WTC11 (cell line): ENCODE measurements at regions not wholly inside any gene's neighbourhood (a gene's known extent, or its start where the extent isn't known, plus 50 kb on each side); places are given as distances from the start of the nearest gene placed in this dataset.

ENCODE experiments used
- ATAC-seq: fragments of 200-7000 bp; cut with Tn5 transposase; 2 replicates; pipeline ENCODE4 v1.10.0; 2021; ENCODE audit warnings: mild to moderate bottlenecking, moderate library complexity
- CTCF ChIA-PET: fragments of 300-600 bp; sonication (Branson Sonifier 250); formaldehyde crosslinking; loops from one replicate; lab custom pipeline; 2021; ENCODE audit warnings: antibody characterized with exemption; lab: Charles Lee
- POLR2A ChIA-PET: fragments of 350-600 bp; sonication (Branson Sonifier 250); formaldehyde crosslinking; loops from one replicate; lab custom pipeline; 2021; ENCODE audit warnings: antibody characterized with exemption; lab: Charles Lee
- DNase-seq: peaks from one replicate; pipeline ENCODE4 v3.0.0; 2021; ENCODE audit warnings: low spot score
- H3K27ac Mint-ChIP-seq: 2 replicates; pipeline ENCODE4 v1.8.0; 2021; ENCODE audit warnings: mixed read lengths
- H3K27me3 Mint-ChIP-seq: 2 replicates; pipeline ENCODE4 v1.8.0; 2021; ENCODE audit warnings: low read depth, mild to moderate bottlenecking, moderate library complexity, mixed read lengths
- H3K36me3 Mint-ChIP-seq: 2 replicates; pipeline ENCODE4 v1.8.0; 2021; ENCODE audit warnings: mixed read lengths
- H3K4me1 Mint-ChIP-seq: 2 replicates; pipeline ENCODE4 v1.8.0; 2022; ENCODE audit warnings: mixed read lengths
- H3K4me3 Mint-ChIP-seq: 2 replicates; pipeline ENCODE4 v1.8.0; 2021; ENCODE audit warnings: mild to moderate bottlenecking, moderate library complexity, mixed read lengths
- H3K9me3 Mint-ChIP-seq: 2 replicates; pipeline ENCODE4 v1.8.0; 2021; ENCODE audit warnings: mixed read lengths
- ARID4B ChIP-seq: sonication (generic); formaldehyde crosslinking; IDR thresholded peaks from 2 replicates; pipeline ENCODE4 v1.8.0; 2023; ENCODE audit warnings: missing genetic modification reagents, mild to moderate bottlenecking, borderline replicate concordance
- CBFB ChIP-seq: sonication (generic); formaldehyde crosslinking; IDR thresholded peaks from 2 replicates; pipeline ENCODE4 v1.8.1; 2022; ENCODE audit warnings: mild to moderate bottlenecking, low read depth, missing genetic modification reagents
- CREB1 ChIP-seq: sonication (generic); formaldehyde crosslinking; IDR thresholded peaks from 2 replicates; pipeline ENCODE4 v1.8.0; 2023; ENCODE audit warnings: mild to moderate bottlenecking, missing genetic modification reagents
- CTCF ChIP-seq: fragments of 200-600 bp; IDR thresholded peaks from 2 replicates; pipeline ENCODE4 v1.8.0; 2022; ENCODE audit warnings: antibody characterized with exemption
- ESRRA ChIP-seq: sonication (generic); formaldehyde crosslinking; IDR thresholded peaks from 2 replicates; pipeline ENCODE4 v1.8.1; 2022; ENCODE audit warnings: mild to moderate bottlenecking, missing genetic modification reagents, borderline replicate concordance
- FOXK1 ChIP-seq: sonication (generic); formaldehyde crosslinking; IDR thresholded peaks from 2 replicates; pipeline ENCODE4 v1.8.0; 2022; ENCODE audit warnings: mild to moderate bottlenecking, moderate library complexity, missing genetic modification reagents
- IRF1 ChIP-seq: sonication (generic); formaldehyde crosslinking; IDR thresholded peaks from 2 replicates; pipeline ENCODE4 v1.8.0; 2023; ENCODE audit warnings: missing genetic modification reagents
- NFATC4 ChIP-seq: fragments of 250-450 bp; sonication (Bioruptor Pico); IDR thresholded peaks from 2 replicates; pipeline ENCODE4 v1.9.0; 2021; ENCODE audit warnings: mild to moderate bottlenecking
- NFYB ChIP-seq: sonication (generic); formaldehyde crosslinking; conservative IDR thresholded peaks from 2 replicates; pipeline ENCODE4 v1.8.0; 2022; ENCODE audit warnings: low read depth, missing genetic modification reagents
- RELA ChIP-seq: sonication (generic); formaldehyde crosslinking; IDR thresholded peaks from 2 replicates; pipeline ENCODE4 v1.8.1; 2022; ENCODE audit warnings: missing genetic modification reagents, mild to moderate bottlenecking, borderline replicate concordance
- SMAD4 ChIP-seq: sonication (generic); formaldehyde crosslinking; IDR thresholded peaks from 2 replicates; pipeline ENCODE4 v1.8.0; 2022; ENCODE audit warnings: mild to moderate bottlenecking, missing genetic modification reagents
- TEAD1 ChIP-seq: sonication (generic); formaldehyde crosslinking; IDR thresholded peaks from 2 replicates; pipeline ENCODE4 v1.8.0; 2022; ENCODE audit warnings: mild to moderate bottlenecking, missing genetic modification reagents
- TEAD4 ChIP-seq: sonication (generic); formaldehyde crosslinking; IDR thresholded peaks from 2 replicates; pipeline ENCODE4 v1.8.0; 2022; ENCODE audit warnings: mild to moderate bottlenecking, missing genetic modification reagents
- TP53 ChIP-seq: sonication (generic); formaldehyde crosslinking; IDR thresholded peaks from 2 replicates; pipeline ENCODE4 v1.8.1; 2023; ENCODE audit warnings: mild to moderate bottlenecking, missing genetic modification reagents
- ZNF219 ChIP-seq: sonication (generic); formaldehyde crosslinking; IDR thresholded peaks from 2 replicates; pipeline ENCODE4 v1.8.0; 2023; ENCODE audit warnings: missing genetic modification reagents, mild to moderate bottlenecking, borderline replicate concordance
- ZNF396 ChIP-seq: fragments of 250-450 bp; sonication (Bioruptor Pico); IDR thresholded peaks from 2 replicates; pipeline ENCODE4 v1.8.0; 2021; ENCODE audit warnings: mild to moderate bottlenecking, moderate library complexity, borderline replicate concordance
- ZNF423 ChIP-seq: fragments of 250-450 bp; sonication (Bioruptor Pico); IDR thresholded peaks from 2 replicates; pipeline ENCODE4 v2.1.2; 2022; ENCODE audit warnings: mild to moderate bottlenecking, moderate library complexity
- ZNF532 ChIP-seq: fragments of 250-450 bp; sonication (Bioruptor Pico); IDR thresholded peaks from 2 replicates; pipeline ENCODE4 v1.9.0; 2021; ENCODE audit warnings: mild to moderate bottlenecking, borderline replicate concordance
- TF ChIP-seq, protein P1 (sequence below): fragments of 250-450 bp; sonication (Bioruptor Pico); IDR thresholded peaks from 2 replicates; pipeline ENCODE4 v1.9.0; 2021; ENCODE audit warnings: moderate library complexity, mild to moderate bottlenecking, inconsistent platforms, borderline replicate concordance
- TF ChIP-seq, protein P2 (sequence below): fragments of 250-450 bp; sonication (Bioruptor Pico); IDR thresholded peaks from 2 replicates; pipeline ENCODE4 v1.9.0; 2021; ENCODE audit warnings: mild to moderate bottlenecking

GRCh38 chr9:7387840-7388239 lies 411.7 kb downstream of the DMAC1 start:
- ATAC-seq (no peak), DNase-seq (no peak)
- TF ChIP-seq ARID4B (CRISPR knock-in tag) = no peak
- TF ChIP-seq, protein P1, sequence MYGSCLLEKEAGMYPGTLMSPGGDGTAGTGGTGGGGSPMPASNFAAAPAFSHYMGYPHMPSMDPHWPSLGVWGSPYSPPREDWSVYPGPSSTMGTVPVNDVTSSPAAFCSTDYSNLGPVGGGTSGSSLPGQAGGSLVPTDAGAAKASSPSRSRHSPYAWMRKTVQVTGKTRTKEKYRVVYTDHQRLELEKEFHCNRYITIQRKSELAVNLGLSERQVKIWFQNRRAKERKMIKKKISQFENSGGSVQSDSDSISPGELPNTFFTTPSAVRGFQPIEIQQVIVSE (CRISPR knock-in tag) = 0 out of 2 replicates have a peak, but pooled peaks have one; percentile 3
- H3K4me3 Mint-ChIP-seq = no peak overlapping the region
- H3K27ac Mint-ChIP-seq = no peak overlapping the region
- ChIA-PET CTCF (interaction anchor here (2.0 kb wide), 1 partner anchor 27 kb away, joined by 8 read pairs; no protein-coding TSS in a partner anchor), POLR2A (no interaction called here)
- H3K9me3 Mint-ChIP-seq = no peaks in the 10 kb centered on the region
- H3K36me3 Mint-ChIP-seq = no peaks in the 10 kb centered on the region
- no peaks in the 10 kb centered on the region for H3K27me3 Mint-ChIP-seq
- no peaks in the 10 kb centered on the region for H3K4me1 Mint-ChIP-seq

- no peak for DNase-seq
- POLR2A ChIA-PET = interaction anchor here (0.6 kb wide), 1 partner anchor 683 kb away, joined by 5 read pairs; no protein-coding TSS in a partner anchor
- CTCF ChIA-PET = interaction anchor here (1.4 kb wide), 1 partner anchor 22 kb away, joined by 5 read pairs; no protein-coding TSS in a partner anchor
- H3K27me3 Mint-ChIP-seq = no peaks in the 10 kb centered on the region
- peaks cover 5% of the 10 kb centered on the region; the same call in 1 of the 2 replicates for H3K4me1 Mint-ChIP-seq
- no peak overlapping the region for H3K4me3 Mint-ChIP-seq
- no peaks in the 10 kb centered on the region for H3K36me3 Mint-ChIP-seq
- no peak overlapping the region for H3K27ac Mint-ChIP-seq
- TF ChIP-seq CTCF (no peak), RELA (no peak), ZNF396 (CRISPR knock-in tag) (no peak), IRF1 (CRISPR knock-in tag) (no peak), SMAD4 (no peak), NFATC4 (no peak), ZNF423 (CRISPR knock-in tag) (no peak)
- TF ChIP-seq, protein P2, sequence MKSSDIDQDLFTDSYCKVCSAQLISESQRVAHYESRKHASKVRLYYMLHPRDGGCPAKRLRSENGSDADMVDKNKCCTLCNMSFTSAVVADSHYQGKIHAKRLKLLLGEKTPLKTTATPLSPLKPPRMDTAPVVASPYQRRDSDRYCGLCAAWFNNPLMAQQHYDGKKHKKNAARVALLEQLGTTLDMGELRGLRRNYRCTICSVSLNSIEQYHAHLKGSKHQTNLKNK (CRISPR knock-in tag) = no peak
- ATAC-seq = no peak
- no peaks in the 10 kb centered on the region for H3K9me3 Mint-ChIP-seq
Measured at GRCh38 chr9:7382304-7382703, 417.3 kb downstream of the DMAC1 start.

DNA sequence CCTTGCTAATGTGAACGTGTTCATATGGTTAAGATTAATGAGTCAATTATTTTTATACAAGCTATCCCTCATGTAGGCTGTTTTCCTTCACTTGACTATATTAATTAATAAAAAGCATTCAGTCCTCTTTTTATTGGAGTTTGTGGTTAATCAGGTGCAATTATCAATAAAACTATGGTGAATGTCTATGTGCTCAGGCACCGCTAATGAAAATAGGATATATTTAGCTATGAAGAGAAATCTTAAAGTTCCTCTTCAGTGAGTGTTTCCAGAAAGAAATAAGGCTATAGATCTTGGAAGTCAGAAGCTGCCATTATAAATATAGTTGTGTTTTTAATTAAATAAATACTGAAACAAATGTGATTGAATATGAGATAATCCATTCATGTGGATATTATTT lies 422.1 kb downstream of the DMAC1 start:
- CTCF ChIA-PET = interaction anchor here (1.7 kb wide), 1 partner anchor 17 kb away, joined by 9 read pairs; no protein-coding TSS in a partner anchor
- TF ChIP-seq, protein P1 (CRISPR knock-in tag) = no peak
- TF ChIP-seq NFYB (CRISPR knock-in tag) = no peak
- TF ChIP-seq ZNF219 = no peak
- no peak for TF ChIP-seq TEAD4
- no peak for TF ChIP-seq ZNF532 (CRISPR knock-in tag)
- no peak for TF ChIP-seq CREB1 (CRISPR knock-in tag)
- no peak for TF ChIP-seq ESRRA
- no peak for TF ChIP-seq TEAD1 (CRISPR knock-in tag)
- no peak for TF ChIP-seq FOXK1
- no peak for TF ChIP-seq TP53 (CRISPR knock-in tag)
- no peak for TF ChIP-seq CBFB (CRISPR knock-in tag)

More for the DNA sequence above, 422.1 kb downstream of the DMAC1 start:
- Mint-ChIP-seq H3K27me3 (no peaks in the 10 kb centered on the region), H3K9me3 (peaks cover 4% of the 10 kb centered on the region; the same call in 1 of the 2 replicates), H3K4me1 (peaks cover 5% of the 10 kb centered on the region; the same call in 1 of the 2 replicates), H3K27ac (no peak overlapping the region), H3K4me3 (no peak overlapping the region), H3K36me3 (no peaks in the 10 kb centered on the region)
- DNase-seq (no peak), ATAC-seq (no peak)
- POLR2A ChIA-PET = no interaction called here
